ENCODE measurements at regions not wholly inside any gene's neighbourhood (a gene's known extent, or its start where the extent isn't known, plus 50 kb on each side); places are given as distances from the start of the nearest gene placed in this dataset.

GRCh38 chr9:106583751-106584150 is 279.2 kb upstream of the ZNF462 start:
- peak; percentile 63 for DNase-seq
- H2AFZ ChIP-seq (ENCODE audit: low read length) = peak overlapping the region; percentile 57
- no peak overlapping the region for H3K4me3 ChIP-seq (ENCODE audit: low read length)
- no peaks in the 10 kb centered on the region for H3K36me3 ChIP-seq (ENCODE audit: low read depth, low read length)
- no peak overlapping the region for H3K9ac ChIP-seq (ENCODE audit: low read length)
- peaks cover 31% of the 10 kb centered on the region for H3K4me1 ChIP-seq (ENCODE audit: insufficient read depth, low read length)
- intact Hi-C loops (cut with micrococcal nuclease) = no loop called here
- H3K79me2 ChIP-seq (ENCODE audit: low read length) = no peaks in the 10 kb centered on the region
- ChIA-PET POLR2A (ENCODE audit: unreplicated experiment) (no interaction called here), CTCF (no interaction called here)
- peak overlapping the region; percentile 32; the same call in 1 of the 2 replicates for H3K27ac ChIP-seq (ENCODE audit: low read length)
- no peaks in the 10 kb centered on the region for H3K9me2 ChIP-seq (replicated peaks; ENCODE audit: low read length)
- no peaks in the 10 kb centered on the region for H3K9me3 ChIP-seq (ENCODE audit: low read length)
- no peak overlapping the region for H3K4me2 ChIP-seq (ENCODE audit: low read length)
- TF ChIP-seq CTCF (conservative IDR thresholded peaks at IDR 0.05; ENCODE audit: low read depth, low read length) (no peak), EZH2 (IDR thresholded peaks at IDR 0.05; ENCODE audit: low read length, unreplicated experiment) (no peak), EZH2phosphoT487 (IDR thresholded peaks at IDR 0.05; ENCODE audit: borderline replicate concordance, low read length) (no peak)
- no TSS peak for BruUV-seq (replicated peaks)
- H3K27me3 ChIP-seq (ENCODE audit: low read length) = no peaks in the 10 kb centered on the region
- no peaks in the 10 kb centered on the region for H4K20me1 ChIP-seq (ENCODE audit: low read length)
- no peaks in the 10 kb centered on the region for H3F3A ChIP-seq (ENCODE audit: low read length, unreplicated experiment)
- peak; percentile 49; the same call in 1 of the 2 replicates for ATAC-seq

GRCh38 chr9:106587042-106587441 is 275.9 kb upstream of the ZNF462 start:
- H3F3A ChIP-seq (ENCODE audit: low read length, unreplicated experiment) = no peaks in the 10 kb centered on the region
- POLR2A ChIA-PET (ENCODE audit: unreplicated experiment) = interaction anchor here (0.6 kb wide), 1 partner anchor 282 kb away, joined by 6 read pairs; no protein-coding TSS in a partner anchor
- CTCF ChIA-PET = interaction anchor here (0.6 kb wide), 1 partner anchor 524 kb away, joined by 3 read pairs; no protein-coding TSS in a partner anchor
- no peak overlapping the region; the same call in 1 of the 2 replicates for H3K9ac ChIP-seq (ENCODE audit: low read length)
- intact Hi-C loops (cut with micrococcal nuclease) = no loop called here
- ATAC-seq = peak; percentile 48
- H4K20me1 ChIP-seq (ENCODE audit: low read length) = no peaks in the 10 kb centered on the region
- H3K27ac ChIP-seq (ENCODE audit: low read length) = peak overlapping the region; percentile 63
- H3K9me2 ChIP-seq (replicated peaks; ENCODE audit: low read length) = no peaks in the 10 kb centered on the region
- H3K4me2 ChIP-seq (ENCODE audit: low read length) = peak overlapping the region; percentile 11; the same call in 1 of the 2 replicates
- H3K4me3 ChIP-seq (ENCODE audit: low read length) = no peak overlapping the region
- TF ChIP-seq CTCF (conservative IDR thresholded peaks at IDR 0.05; ENCODE audit: low read depth, low read length) = no peak
- no peak for TF ChIP-seq EZH2phosphoT487 (IDR thresholded peaks at IDR 0.05; ENCODE audit: borderline replicate concordance, low read length)
- no peaks in the 10 kb centered on the region for H3K79me2 ChIP-seq (ENCODE audit: low read length)
- peaks cover 37% of the 10 kb centered on the region for H3K4me1 ChIP-seq (ENCODE audit: insufficient read depth, low read length)
- H3K27me3 ChIP-seq (ENCODE audit: low read length) = no peaks in the 10 kb centered on the region
- peak; percentile 67 for DNase-seq
- no peaks in the 10 kb centered on the region for H3K9me3 ChIP-seq (ENCODE audit: low read length)
- H3K36me3 ChIP-seq (ENCODE audit: low read depth, low read length) = no peaks in the 10 kb centered on the region
- no peak overlapping the region for H2AFZ ChIP-seq (ENCODE audit: low read length)
- no TSS peak for BruUV-seq (replicated peaks)

GRCh38 chr9:106588626-106589025 is 274.3 kb upstream of the ZNF462 start:
- no peaks in the 10 kb centered on the region for H3K27me3 ChIP-seq (ENCODE audit: low read length)
- no peaks in the 10 kb centered on the region for H4K20me1 ChIP-seq (ENCODE audit: low read length)
- no peaks in the 10 kb centered on the region for H3K36me3 ChIP-seq (ENCODE audit: low read depth, low read length)
- TF ChIP-seq CTCF (conservative IDR thresholded peaks at IDR 0.05; ENCODE audit: low read depth, low read length) (no peak), EZH2phosphoT487 (IDR thresholded peaks at IDR 0.05; ENCODE audit: borderline replicate concordance, low read length) (no peak), EZH2 (IDR thresholded peaks at IDR 0.05; ENCODE audit: low read length, unreplicated experiment) (no peak)
- peak overlapping the region; percentile 75 for H2AFZ ChIP-seq (ENCODE audit: low read length)
- peak; percentile 57 for ATAC-seq
- no peaks in the 10 kb centered on the region for H3K9me2 ChIP-seq (replicated peaks; ENCODE audit: low read length)
- no peak overlapping the region for H3K9ac ChIP-seq (ENCODE audit: low read length)
- ChIA-PET POLR2A (ENCODE audit: unreplicated experiment) (no interaction called here), CTCF (no interaction called here)
- H3K4me2 ChIP-seq (ENCODE audit: low read length) = peak overlapping the region; percentile 61
- intact Hi-C loops (cut with micrococcal nuclease) = no loop called here
- no TSS peak for BruUV-seq (replicated peaks)
- no peaks in the 10 kb centered on the region for H3K79me2 ChIP-seq (ENCODE audit: low read length)
- H3F3A ChIP-seq (ENCODE audit: low read length, unreplicated experiment) = no peaks in the 10 kb centered on the region
- H3K27ac ChIP-seq (ENCODE audit: low read length) = peak overlapping the region; percentile 49
- no peaks in the 10 kb centered on the region for H3K9me3 ChIP-seq (ENCODE audit: low read length)
- peak; percentile 74 for DNase-seq
- H3K4me3 ChIP-seq (ENCODE audit: low read length) = no peak overlapping the region
- H3K4me1 ChIP-seq (ENCODE audit: insufficient read depth, low read length) = peaks cover 34% of the 10 kb centered on the region
